ENCODE measurements at regions not wholly inside any gene's neighbourhood (a gene's known extent, or its start where the extent isn't known, plus 50 kb on each side); places are given as distances from the start of the nearest gene placed in this dataset.

DNA sequence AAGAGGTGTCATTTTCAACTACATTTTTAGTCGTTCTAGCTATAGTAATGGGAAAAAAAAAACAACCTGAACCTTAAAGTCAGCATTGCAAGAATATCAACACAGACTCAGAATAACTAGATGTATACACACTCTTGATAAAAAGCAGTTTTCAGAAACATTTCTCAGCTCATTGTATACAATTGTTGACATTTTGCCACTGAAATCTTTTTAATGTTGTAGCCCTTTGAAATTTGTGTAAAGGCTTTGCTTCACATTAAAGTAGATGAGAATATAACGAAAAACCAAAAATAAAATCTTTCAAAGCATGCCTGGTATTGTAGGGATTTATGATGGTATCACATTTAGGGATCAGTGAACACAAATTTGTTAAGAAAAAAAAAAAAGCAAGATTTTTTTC, 87.2 kb upstream of the SLC10A2 start:
- TF ChIP-seq, protein P1, sequence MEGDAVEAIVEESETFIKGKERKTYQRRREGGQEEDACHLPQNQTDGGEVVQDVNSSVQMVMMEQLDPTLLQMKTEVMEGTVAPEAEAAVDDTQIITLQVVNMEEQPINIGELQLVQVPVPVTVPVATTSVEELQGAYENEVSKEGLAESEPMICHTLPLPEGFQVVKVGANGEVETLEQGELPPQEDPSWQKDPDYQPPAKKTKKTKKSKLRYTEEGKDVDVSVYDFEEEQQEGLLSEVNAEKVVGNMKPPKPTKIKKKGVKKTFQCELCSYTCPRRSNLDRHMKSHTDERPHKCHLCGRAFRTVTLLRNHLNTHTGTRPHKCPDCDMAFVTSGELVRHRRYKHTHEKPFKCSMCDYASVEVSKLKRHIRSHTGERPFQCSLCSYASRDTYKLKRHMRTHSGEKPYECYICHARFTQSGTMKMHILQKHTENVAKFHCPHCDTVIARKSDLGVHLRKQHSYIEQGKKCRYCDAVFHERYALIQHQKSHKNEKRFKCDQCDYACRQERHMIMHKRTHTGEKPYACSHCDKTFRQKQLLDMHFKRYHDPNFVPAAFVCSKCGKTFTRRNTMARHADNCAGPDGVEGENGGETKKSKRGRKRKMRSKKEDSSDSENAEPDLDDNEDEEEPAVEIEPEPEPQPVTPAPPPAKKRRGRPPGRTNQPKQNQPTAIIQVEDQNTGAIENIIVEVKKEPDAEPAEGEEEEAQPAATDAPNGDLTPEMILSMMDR (tag by site-specific recombination; IDR thresholded peaks at IDR 0.05) = no peak
- TF ChIP-seq ZNF274 (IDR thresholded peaks at IDR 0.05; ENCODE audit: low read length) (no peak), ZNF274 (tag by site-specific recombination; IDR thresholded peaks at IDR 0.05; ENCODE audit: borderline replicate concordance) (no peak), ZBTB44 (tag by site-specific recombination; IDR thresholded peaks at IDR 0.05) (no peak), ZNF114 (tag by site-specific recombination; IDR thresholded peaks at IDR 0.05) (no peak), PRDM1 (tag by site-specific recombination; IDR thresholded peaks at IDR 0.05) (no peak), ZEB2 (tag by site-specific recombination; IDR thresholded peaks at IDR 0.05) (no peak), ZNF2 (tag by site-specific recombination; IDR thresholded peaks at IDR 0.05) (no peak), ZBTB1 (tag by site-specific recombination; IDR thresholded peaks at IDR 0.05) (no peak), KLF16 (tag by site-specific recombination; IDR thresholded peaks at IDR 0.05) (no peak)
- TF ChIP-seq, protein P2, sequence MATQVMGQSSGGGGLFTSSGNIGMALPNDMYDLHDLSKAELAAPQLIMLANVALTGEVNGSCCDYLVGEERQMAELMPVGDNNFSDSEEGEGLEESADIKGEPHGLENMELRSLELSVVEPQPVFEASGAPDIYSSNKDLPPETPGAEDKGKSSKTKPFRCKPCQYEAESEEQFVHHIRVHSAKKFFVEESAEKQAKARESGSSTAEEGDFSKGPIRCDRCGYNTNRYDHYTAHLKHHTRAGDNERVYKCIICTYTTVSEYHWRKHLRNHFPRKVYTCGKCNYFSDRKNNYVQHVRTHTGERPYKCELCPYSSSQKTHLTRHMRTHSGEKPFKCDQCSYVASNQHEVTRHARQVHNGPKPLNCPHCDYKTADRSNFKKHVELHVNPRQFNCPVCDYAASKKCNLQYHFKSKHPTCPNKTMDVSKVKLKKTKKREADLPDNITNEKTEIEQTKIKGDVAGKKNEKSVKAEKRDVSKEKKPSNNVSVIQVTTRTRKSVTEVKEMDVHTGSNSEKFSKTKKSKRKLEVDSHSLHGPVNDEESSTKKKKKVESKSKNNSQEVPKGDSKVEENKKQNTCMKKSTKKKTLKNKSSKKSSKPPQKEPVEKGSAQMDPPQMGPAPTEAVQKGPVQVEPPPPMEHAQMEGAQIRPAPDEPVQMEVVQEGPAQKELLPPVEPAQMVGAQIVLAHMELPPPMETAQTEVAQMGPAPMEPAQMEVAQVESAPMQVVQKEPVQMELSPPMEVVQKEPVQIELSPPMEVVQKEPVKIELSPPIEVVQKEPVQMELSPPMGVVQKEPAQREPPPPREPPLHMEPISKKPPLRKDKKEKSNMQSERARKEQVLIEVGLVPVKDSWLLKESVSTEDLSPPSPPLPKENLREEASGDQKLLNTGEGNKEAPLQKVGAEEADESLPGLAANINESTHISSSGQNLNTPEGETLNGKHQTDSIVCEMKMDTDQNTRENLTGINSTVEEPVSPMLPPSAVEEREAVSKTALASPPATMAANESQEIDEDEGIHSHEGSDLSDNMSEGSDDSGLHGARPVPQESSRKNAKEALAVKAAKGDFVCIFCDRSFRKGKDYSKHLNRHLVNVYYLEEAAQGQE (tag by site-specific recombination; IDR thresholded peaks at IDR 0.05) = no peak
- TF ChIP-seq, protein P3, sequence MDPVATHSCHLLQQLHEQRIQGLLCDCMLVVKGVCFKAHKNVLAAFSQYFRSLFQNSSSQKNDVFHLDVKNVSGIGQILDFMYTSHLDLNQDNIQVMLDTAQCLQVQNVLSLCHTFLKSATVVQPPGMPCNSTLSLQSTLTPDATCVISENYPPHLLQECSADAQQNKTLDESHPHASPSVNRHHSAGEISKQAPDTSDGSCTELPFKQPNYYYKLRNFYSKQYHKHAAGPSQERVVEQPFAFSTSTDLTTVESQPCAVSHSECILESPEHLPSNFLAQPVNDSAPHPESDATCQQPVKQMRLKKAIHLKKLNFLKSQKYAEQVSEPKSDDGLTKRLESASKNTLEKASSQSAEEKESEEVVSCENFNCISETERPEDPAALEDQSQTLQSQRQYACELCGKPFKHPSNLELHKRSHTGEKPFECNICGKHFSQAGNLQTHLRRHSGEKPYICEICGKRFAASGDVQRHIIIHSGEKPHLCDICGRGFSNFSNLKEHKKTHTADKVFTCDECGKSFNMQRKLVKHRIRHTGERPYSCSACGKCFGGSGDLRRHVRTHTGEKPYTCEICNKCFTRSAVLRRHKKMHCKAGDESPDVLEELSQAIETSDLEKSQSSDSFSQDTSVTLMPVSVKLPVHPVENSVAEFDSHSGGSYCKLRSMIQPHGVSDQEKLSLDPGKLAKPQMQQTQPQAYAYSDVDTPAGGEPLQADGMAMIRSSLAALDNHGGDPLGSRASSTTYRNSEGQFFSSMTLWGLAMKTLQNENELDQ (tag by site-specific recombination; IDR thresholded peaks at IDR 0.05; ENCODE audit: low read depth) = no peak
- TF ChIP-seq, protein P4, sequence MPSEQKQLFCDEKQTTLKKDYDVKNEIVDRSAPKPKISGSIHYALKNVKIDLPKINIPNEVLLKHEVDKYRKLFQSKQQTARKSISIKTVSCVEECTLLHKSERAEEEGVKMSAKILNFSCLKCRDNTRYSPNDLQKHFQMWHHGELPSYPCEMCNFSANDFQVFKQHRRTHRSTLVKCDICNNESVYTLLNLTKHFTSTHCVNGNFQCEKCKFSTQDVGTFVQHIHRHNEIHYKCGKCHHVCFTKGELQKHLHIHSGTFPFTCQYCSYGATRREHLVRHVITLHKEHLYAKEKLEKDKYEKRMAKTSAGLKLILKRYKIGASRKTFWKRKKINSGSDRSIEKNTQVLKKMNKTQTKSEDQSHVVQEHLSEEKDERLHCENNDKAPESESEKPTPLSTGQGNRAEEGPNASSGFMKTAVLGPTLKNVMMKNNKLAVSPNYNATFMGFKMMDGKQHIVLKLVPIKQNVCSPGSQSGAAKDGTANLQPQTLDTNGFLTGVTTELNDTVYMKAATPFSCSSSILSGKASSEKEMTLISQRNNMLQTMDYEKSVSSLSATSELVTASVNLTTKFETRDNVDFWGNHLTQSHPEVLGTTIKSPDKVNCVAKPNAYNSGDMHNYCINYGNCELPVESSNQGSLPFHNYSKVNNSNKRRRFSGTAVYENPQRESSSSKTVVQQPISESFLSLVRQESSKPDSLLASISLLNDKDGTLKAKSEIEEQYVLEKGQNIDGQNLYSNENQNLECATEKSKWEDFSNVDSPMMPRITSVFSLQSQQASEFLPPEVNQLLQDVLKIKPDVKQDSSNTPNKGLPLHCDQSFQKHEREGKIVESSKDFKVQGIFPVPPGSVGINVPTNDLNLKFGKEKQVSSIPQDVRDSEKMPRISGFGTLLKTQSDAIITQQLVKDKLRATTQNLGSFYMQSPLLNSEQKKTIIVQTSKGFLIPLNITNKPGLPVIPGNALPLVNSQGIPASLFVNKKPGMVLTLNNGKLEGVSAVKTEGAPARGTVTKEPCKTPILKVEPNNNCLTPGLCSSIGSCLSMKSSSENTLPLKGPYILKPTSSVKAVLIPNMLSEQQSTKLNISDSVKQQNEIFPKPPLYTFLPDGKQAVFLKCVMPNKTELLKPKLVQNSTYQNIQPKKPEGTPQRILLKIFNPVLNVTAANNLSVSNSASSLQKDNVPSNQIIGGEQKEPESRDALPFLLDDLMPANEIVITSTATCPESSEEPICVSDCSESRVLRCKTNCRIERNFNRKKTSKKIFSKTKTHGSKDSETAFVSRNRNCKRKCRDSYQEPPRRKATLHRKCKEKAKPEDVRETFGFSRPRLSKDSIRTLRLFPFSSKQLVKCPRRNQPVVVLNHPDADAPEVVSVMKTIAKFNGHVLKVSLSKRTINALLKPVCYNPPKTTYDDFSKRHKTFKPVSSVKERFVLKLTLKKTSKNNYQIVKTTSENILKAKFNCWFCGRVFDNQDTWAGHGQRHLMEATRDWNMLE (tag by site-specific recombination; conservative IDR thresholded peaks at IDR 0.05; ENCODE audit: low read depth) = no peak
